A549 (cell line): ENCODE measurements at regions not wholly inside any gene's neighbourhood (a gene's known extent, or its start where the extent isn't known, plus 50 kb on each side); places are given as distances from the start of the nearest gene placed in this dataset.

Experiments used
- ATAC-seq, 2 experiments: fragments of 200-7000 bp in 1 of 2; fragments of >200 bp in 1 of 2; cut with Nextera tagmentation in 1 of 2; cut with Tn5 transposase in 1 of 2; 3 replicates each; pipeline versions ENCODE4 v1.8.0 to v1.9.1; 2018 to 2020; ENCODE audit warnings: mild to moderate bottlenecking in 1 of 2, moderate library complexity in 1 of 2
- CTCF ChIA-PET: fragments of 300-600 bp; sonication (Branson Sonifier 250); formaldehyde crosslinking; extraction: SDS; loops from one replicate; lab custom pipeline; 2021; ENCODE audit warnings: antibody characterized with exemption, inconsistent platforms; lab: Yijun Ruan, JAX
- POLR2A ChIA-PET: fragments of 350-600 bp; formaldehyde crosslinking; extraction: SDS; loops from one replicate; lab custom pipeline; 2021; ENCODE audit warnings: antibody characterized with exemption, inconsistent platforms; lab: Yijun Ruan, JAX
- DNase-seq, 2 experiments: peaks; one replicate each; pipeline versions ENCODE4 v3.0.0 to v3.0.0-alpha.2; 2011 to 2016; ENCODE audit warnings: low read depth in 1 of 2, low spot score in 1 of 2
- FAIRE-seq: peaks from 2 replicates; lab custom pipeline; 2011; peaks lifted over from hg19 to GRCh38; lab: Jason Lieb, UNC
- H3K27ac ChIP-seq, 2 experiments: fragments of >200 bp; sonication (Bioruptor Twin); formaldehyde crosslinking; 3 replicates each; pipeline ENCODE4 v1.5.1; 2016 to 2017
- H3K4me1 ChIP-seq: fragments of >200 bp; sonication (Bioruptor Twin); formaldehyde crosslinking; 3 replicates; pipeline ENCODE4 v1.6.1; 2016
- H3K4me2 ChIP-seq: fragments of >200 bp; sonication (Bioruptor Twin); formaldehyde crosslinking; 3 replicates; pipeline ENCODE4 v1.6.1; 2016
- H3K4me3 ChIP-seq: fragments of >200 bp; sonication (Bioruptor Twin); formaldehyde crosslinking; 3 replicates; pipeline ENCODE4 v1.5.1; 2016
- H3K9me3 ChIP-seq: fragments of >200 bp; sonication (Bioruptor Twin); formaldehyde crosslinking; 3 replicates; pipeline ENCODE4 v1.6.1; 2016
- BHLHE40 ChIP-seq: IDR thresholded peaks from 2 replicates; pipeline ENCODE4 v1.6.1; 2012; ENCODE audit warnings: low read depth, low read length, inconsistent platforms
- CEBPB ChIP-seq, 2 experiments: fragments of >200 bp in 1 of 2; sonication (Bioruptor Twin) in 1 of 2; formaldehyde crosslinking in 1 of 2; IDR thresholded peaks; 2 replicates each; pipeline ENCODE4 v1.6.1; 2012 to 2016
- CHD2 ChIP-seq: fragments of 150-350 bp; IDR thresholded peaks from 2 replicates; pipeline ENCODE4 v1.6.1; 2014; ENCODE audit warnings: low read length; ENCODE audit not compliant: partially characterized antibody
- CHD4 ChIP-seq: fragments of 200-600 bp; sonication (generic); IDR thresholded peaks from 2 replicates; pipeline ENCODE4 v1.6.1; 2016; ENCODE audit warnings: antibody characterized with exemption, mild to moderate bottlenecking, borderline replicate concordance
- EHF ChIP-seq: fragments of 250-450 bp; sonication (Bioruptor Pico); IDR thresholded peaks from 2 replicates; pipeline ENCODE4 v1.5.0; 2020; ENCODE audit warnings: mild to moderate bottlenecking
- EHMT2 ChIP-seq: fragments of 200-600 bp; sonication (generic); IDR thresholded peaks from 2 replicates; pipeline ENCODE4 v1.6.1; 2016; ENCODE audit warnings: antibody characterized with exemption, low read depth, mild to moderate bottlenecking, moderate library complexity
- EP300 ChIP-seq, 2 experiments: fragments of >200 bp; sonication (Bioruptor Twin); formaldehyde crosslinking; IDR thresholded peaks; 2 replicates in 1 of 2; 3 replicates in 1 of 2; pipeline ENCODE4 v1.6.1; 2016 to 2017
- FOSB ChIP-seq: fragments of 250-450 bp; sonication (Bioruptor Pico); IDR thresholded peaks from 2 replicates; pipeline ENCODE4 v1.5.0; 2020; ENCODE audit warnings: mild to moderate bottlenecking, moderate library complexity
- FOSL2 ChIP-seq, 2 experiments: fragments of 450-650 bp in 1 of 2; fragments of >200 bp in 1 of 2; sonication (Bioruptor Twin) in 1 of 2; formaldehyde crosslinking; IDR thresholded peaks; 2 replicates each; pipeline versions ENCODE4 v1.5.0 to v1.6.1; 2016 to 2020; ENCODE audit warnings: mild to moderate bottlenecking in 1 of 2, moderate library complexity in 1 of 2
- GATA3 ChIP-seq: IDR thresholded peaks from 2 replicates; pipeline ENCODE4 v1.6.1; 2012; ENCODE audit warnings: borderline replicate concordance
- HDAC2 ChIP-seq: fragments of 200-600 bp; sonication (generic); IDR thresholded peaks from 2 replicates; pipeline ENCODE4 v1.6.1; 2016
- HOXA7 ChIP-seq: fragments of 250-450 bp; sonication (Bioruptor Pico); IDR thresholded peaks from 2 replicates; pipeline ENCODE4 v1.5.0; 2020; ENCODE audit warnings: mild to moderate bottlenecking, moderate library complexity
- HOXB13 ChIP-seq: fragments of 250-450 bp; sonication (Bioruptor Pico); IDR thresholded peaks from 2 replicates; pipeline ENCODE4 v1.5.0; 2020; ENCODE audit warnings: low read depth, mild to moderate bottlenecking, moderate library complexity
- HOXB5 ChIP-seq: fragments of 250-450 bp; sonication (Bioruptor Pico); IDR thresholded peaks from 2 replicates; pipeline ENCODE4 v1.5.0; 2020; ENCODE audit warnings: mild to moderate bottlenecking, moderate library complexity
- JUNB ChIP-seq: fragments of >200 bp; sonication (Bioruptor Twin); formaldehyde crosslinking; IDR thresholded peaks from 2 replicates; pipeline ENCODE4 v1.6.1; 2016
- NPAS2 ChIP-seq: fragments of 250-450 bp; sonication (Bioruptor Pico); IDR thresholded peaks from 2 replicates; pipeline ENCODE4 v1.8.0; 2022; ENCODE audit warnings: mild to moderate bottlenecking, moderate library complexity, borderline replicate concordance
- PHF8 ChIP-seq: fragments of 200-600 bp; sonication (generic); IDR thresholded peaks from 2 replicates; pipeline ENCODE4 v1.6.1; 2016; ENCODE audit warnings: low read depth, mild to moderate bottlenecking, antibody characterized with exemption, moderate library complexity, borderline replicate concordance
- POLR2AphosphoS2 ChIP-seq: conservative IDR thresholded peaks from 2 replicates; pipeline ENCODE4 v1.6.1; 2012; ENCODE audit warnings: low read length, improper control_type of control experiment, inconsistent platforms
- RAD21 ChIP-seq, 2 experiments: fragments of >200 bp in 1 of 2; sonication (Bioruptor Twin) in 1 of 2; formaldehyde crosslinking in 1 of 2; IDR thresholded peaks in 1 of 2; conservative IDR thresholded peaks in 1 of 2; 2 replicates in 1 of 2; 3 replicates in 1 of 2; pipeline ENCODE4 v1.6.1; 2012 to 2018; ENCODE audit warnings: inconsistent platforms in 1 of 2
- RCOR1 ChIP-seq: fragments of 150-350 bp; IDR thresholded peaks from 2 replicates; pipeline ENCODE4 v1.6.1; 2014; ENCODE audit warnings: antibody characterized with exemption, low read length, low read depth
- RFX5 ChIP-seq: fragments of 450-650 bp; IDR thresholded peaks from 2 replicates; pipeline ENCODE4 v1.7.1; 2014; ENCODE audit warnings: antibody characterized with exemption, mild to moderate bottlenecking, moderate library complexity
- SMC3 ChIP-seq: fragments of >200 bp; sonication (Bioruptor Twin); formaldehyde crosslinking; IDR thresholded peaks from 3 replicates; pipeline ENCODE4 v1.6.1; 2018; ENCODE audit warnings: inconsistent platforms
- TFCP2L1 ChIP-seq: fragments of 250-450 bp; sonication (Bioruptor Pico); IDR thresholded peaks from 2 replicates; pipeline ENCODE4 v1.5.0; 2021; ENCODE audit warnings: mild to moderate bottlenecking
- TP53 ChIP-seq: fragments of 250-450 bp; sonication (Bioruptor Pico); IDR thresholded peaks from 2 replicates; pipeline ENCODE4 v1.5.0; 2021; ENCODE audit warnings: mild to moderate bottlenecking, moderate library complexity
- ZNF302 ChIP-seq: fragments of 250-450 bp; sonication (Bioruptor Pico); IDR thresholded peaks from 2 replicates; pipeline ENCODE4 v1.9.0; 2021; ENCODE audit warnings: inconsistent platforms, mild to moderate bottlenecking, moderate library complexity
- ZSCAN20 ChIP-seq: fragments of 250-450 bp; sonication (Bioruptor Pico); IDR thresholded peaks from 2 replicates; pipeline ENCODE4 v1.8.0; 2022; ENCODE audit warnings: mild to moderate bottlenecking, moderate library complexity
- WGBS: methylation state at CpG from one replicate; pipeline ENCODE4 v1.1.6; 2017; ENCODE audit errors: missing lambda C conversion rate; 5-methylcytosine and 5-hydroxymethylcytosine counted together
- TF ChIP-seq, protein P1 (sequence below): IDR thresholded peaks from 2 replicates; pipeline ENCODE4 v1.6.1; 2012
- TF ChIP-seq, protein P2 (sequence below): fragments of 450-650 bp; IDR thresholded peaks from 2 replicates; pipeline ENCODE4 v1.6.1; 2014; ENCODE audit warnings: antibody characterized with exemption
- TF ChIP-seq, protein P3 (sequence below): fragments of >200 bp; sonication (Bioruptor Twin); formaldehyde crosslinking; IDR thresholded peaks from 3 replicates; pipeline ENCODE4 v1.5.1; 2016
- TF ChIP-seq, protein P4 (sequence below): IDR thresholded peaks from 2 replicates; pipeline ENCODE4 v1.6.1; 2012; ENCODE audit warnings: low read depth, borderline replicate concordance

DNA sequence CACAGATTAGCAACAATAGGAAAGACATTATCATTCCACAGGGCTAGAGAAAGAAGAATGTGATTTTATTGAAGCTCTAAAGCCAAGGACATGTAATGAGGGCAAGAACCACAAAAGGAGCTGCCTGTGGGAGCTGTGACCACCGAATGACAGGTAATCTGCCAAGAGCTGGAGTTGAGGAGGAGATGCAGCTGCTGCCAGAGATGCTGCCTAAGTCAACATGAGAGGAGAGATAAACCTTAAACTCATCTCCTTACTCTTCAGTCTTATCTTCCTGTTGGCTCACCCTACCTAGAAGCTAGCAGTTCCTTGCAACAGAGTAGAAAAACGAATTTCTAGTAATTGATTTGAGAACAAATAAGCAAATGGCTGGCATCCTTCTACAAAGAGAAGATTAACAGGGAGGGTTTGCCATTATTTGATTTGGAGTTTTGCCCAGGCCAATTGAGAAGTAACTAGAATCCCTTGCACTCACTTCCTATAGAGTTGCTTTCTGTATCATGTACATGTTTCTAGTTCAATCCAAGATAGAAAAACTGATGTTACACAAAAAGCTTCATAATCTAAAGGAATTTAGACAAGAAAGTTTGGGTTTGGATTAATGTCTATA, 539.2 kb downstream of the TLE1 start:
- DNase-seq = no peak
- H3K27ac ChIP-seq = no peak overlapping the region
- CTCF ChIA-PET = interaction anchor here (0.7 to 1.2 kb wide), 2 partner anchors 29 to 46 kb away, joined by 3 to 4 read pairs; no protein-coding TSS in a partner anchor
- no peak for TF ChIP-seq SMC3
- no peak for TF ChIP-seq BHLHE40
- TF ChIP-seq FOSB (CRISPR knock-in tag) = no peak
- TF ChIP-seq, protein P1, sequence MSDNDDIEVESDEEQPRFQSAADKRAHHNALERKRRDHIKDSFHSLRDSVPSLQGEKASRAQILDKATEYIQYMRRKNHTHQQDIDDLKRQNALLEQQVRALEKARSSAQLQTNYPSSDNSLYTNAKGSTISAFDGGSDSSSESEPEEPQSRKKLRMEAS = no peak
- no peak for TF ChIP-seq TFCP2L1 (CRISPR knock-in tag)
- TF ChIP-seq, protein P2, sequence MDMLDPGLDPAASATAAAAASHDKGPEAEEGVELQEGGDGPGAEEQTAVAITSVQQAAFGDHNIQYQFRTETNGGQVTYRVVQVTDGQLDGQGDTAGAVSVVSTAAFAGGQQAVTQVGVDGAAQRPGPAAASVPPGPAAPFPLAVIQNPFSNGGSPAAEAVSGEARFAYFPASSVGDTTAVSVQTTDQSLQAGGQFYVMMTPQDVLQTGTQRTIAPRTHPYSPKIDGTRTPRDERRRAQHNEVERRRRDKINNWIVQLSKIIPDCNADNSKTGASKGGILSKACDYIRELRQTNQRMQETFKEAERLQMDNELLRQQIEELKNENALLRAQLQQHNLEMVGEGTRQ = no peak
- TF ChIP-seq TP53 = no peak
- TF ChIP-seq FOSL2 (IDR thresholded peaks at IDR 0.05) = no peak
- TF ChIP-seq FOSL2 (CRISPR knock-in tag; IDR thresholded peaks at IDR 0.05) = no peak
- TF ChIP-seq HOXB5 (CRISPR knock-in tag) = no peak
- no peak for TF ChIP-seq ZNF302 (CRISPR knock-in tag)
- TF ChIP-seq PHF8 = no peak
- TF ChIP-seq CEBPB (IDR thresholded peaks at IDR 0.05) = no peak
- TF ChIP-seq RFX5 = no peak
- no peak for TF ChIP-seq CHD2
- no peak for TF ChIP-seq POLR2AphosphoS2
- TF ChIP-seq RAD21 (conservative IDR thresholded peaks at IDR 0.05 in 1 of 2, IDR thresholded peaks at IDR 0.05 in 1 of 2) = no peak
- no peak for TF ChIP-seq EHMT2
- TF ChIP-seq, protein P3, sequence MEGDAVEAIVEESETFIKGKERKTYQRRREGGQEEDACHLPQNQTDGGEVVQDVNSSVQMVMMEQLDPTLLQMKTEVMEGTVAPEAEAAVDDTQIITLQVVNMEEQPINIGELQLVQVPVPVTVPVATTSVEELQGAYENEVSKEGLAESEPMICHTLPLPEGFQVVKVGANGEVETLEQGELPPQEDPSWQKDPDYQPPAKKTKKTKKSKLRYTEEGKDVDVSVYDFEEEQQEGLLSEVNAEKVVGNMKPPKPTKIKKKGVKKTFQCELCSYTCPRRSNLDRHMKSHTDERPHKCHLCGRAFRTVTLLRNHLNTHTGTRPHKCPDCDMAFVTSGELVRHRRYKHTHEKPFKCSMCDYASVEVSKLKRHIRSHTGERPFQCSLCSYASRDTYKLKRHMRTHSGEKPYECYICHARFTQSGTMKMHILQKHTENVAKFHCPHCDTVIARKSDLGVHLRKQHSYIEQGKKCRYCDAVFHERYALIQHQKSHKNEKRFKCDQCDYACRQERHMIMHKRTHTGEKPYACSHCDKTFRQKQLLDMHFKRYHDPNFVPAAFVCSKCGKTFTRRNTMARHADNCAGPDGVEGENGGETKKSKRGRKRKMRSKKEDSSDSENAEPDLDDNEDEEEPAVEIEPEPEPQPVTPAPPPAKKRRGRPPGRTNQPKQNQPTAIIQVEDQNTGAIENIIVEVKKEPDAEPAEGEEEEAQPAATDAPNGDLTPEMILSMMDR = no peak
- TF ChIP-seq HOXB13 (CRISPR knock-in tag) = no peak
- no peak for TF ChIP-seq ZSCAN20 (CRISPR knock-in tag)
- peaks cover 16% of the 10 kb centered on the region for H3K9me3 ChIP-seq
- POLR2A ChIA-PET = no interaction called here
- peaks cover 7% of the 10 kb centered on the region; the same call in 1 of the 3 replicates for H3K4me1 ChIP-seq
- H3K4me3 ChIP-seq = no peak overlapping the region
- FAIRE-seq = no peak
- ATAC-seq = no peak
- H3K4me2 ChIP-seq = no peak overlapping the region
- WGBS = 2% methylated on average over 2 of the region's 2 CpGs

DNA sequence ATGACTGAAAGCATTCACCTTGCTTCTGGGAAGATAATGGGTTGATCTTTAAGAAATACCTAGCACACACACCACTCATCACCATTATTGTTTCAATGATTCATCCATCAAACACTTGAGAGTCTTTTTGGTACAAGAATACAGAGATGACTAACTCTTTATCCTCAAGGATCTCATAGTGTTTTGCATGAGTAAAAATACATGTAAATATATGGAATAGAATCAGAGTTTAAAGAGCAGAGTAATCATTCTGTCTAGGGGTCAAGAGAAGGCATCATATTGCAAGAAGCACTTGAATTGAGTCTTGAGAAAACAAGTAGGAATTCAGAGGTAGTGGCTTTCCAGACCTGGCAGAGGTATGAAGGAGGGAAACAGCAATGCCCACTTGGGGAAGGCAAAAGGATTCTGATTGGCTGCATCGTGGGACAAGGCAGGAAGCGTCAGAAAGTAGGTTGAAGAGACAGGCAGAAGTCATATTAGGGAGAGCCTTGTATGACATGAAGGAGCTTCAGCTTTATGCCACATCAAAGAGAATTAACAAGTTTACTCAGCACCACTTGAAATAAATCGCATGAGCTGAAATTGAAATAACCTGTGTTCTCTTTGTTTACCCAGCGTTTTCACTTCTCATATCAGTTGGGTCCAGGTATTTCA, 542.5 kb downstream of the TLE1 start:
- Histone ChIP-seq H3K4me3 (no peak overlapping the region), H3K4me2 (no peak overlapping the region), H3K27ac (no peak overlapping the region), H3K4me1 (peaks cover 7% of the 10 kb centered on the region; the same call in 1 of the 3 replicates), H3K9me3 (peaks cover 13% of the 10 kb centered on the region)
- FAIRE-seq (no peak), DNase-seq (peak; percentile 13 to 19), ATAC-seq (peak; percentile 50 to 75; a peak in 4 of 6 replicates)
- no peak for TF ChIP-seq FOSB (CRISPR knock-in tag)
- no peak for TF ChIP-seq NPAS2
- no peak for TF ChIP-seq EP300 (IDR thresholded peaks at IDR 0.05)
- TF ChIP-seq PHF8 = no peak
- TF ChIP-seq EHF (CRISPR knock-in tag) = no peak
- TF ChIP-seq RCOR1 = no peak
- TF ChIP-seq POLR2AphosphoS2 = no peak
- TF ChIP-seq GATA3 = peak; percentile 57; the same call in 1 of the 2 replicates
- peak; percentile 68 for TF ChIP-seq JUNB
- no peak for TF ChIP-seq HOXA7 (CRISPR knock-in tag)
- TF ChIP-seq, protein P3 = no peak
- no peak for TF ChIP-seq CHD2
- TF ChIP-seq, protein P4, sequence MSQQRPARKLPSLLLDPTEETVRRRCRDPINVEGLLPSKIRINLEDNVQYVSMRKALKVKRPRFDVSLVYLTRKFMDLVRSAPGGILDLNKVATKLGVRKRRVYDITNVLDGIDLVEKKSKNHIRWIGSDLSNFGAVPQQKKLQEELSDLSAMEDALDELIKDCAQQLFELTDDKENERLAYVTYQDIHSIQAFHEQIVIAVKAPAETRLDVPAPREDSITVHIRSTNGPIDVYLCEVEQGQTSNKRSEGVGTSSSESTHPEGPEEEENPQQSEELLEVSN = no peak
- TF ChIP-seq FOSL2 (IDR thresholded peaks at IDR 0.05) = peak; percentile 55; the same call in 1 of the 2 replicates
- TF ChIP-seq FOSL2 (CRISPR knock-in tag; IDR thresholded peaks at IDR 0.05) = peak; percentile 40; the same call in 1 of the 2 replicates
- no peak for TF ChIP-seq CHD4
- TF ChIP-seq HDAC2 = no peak
- CTCF ChIA-PET = no interaction called here
- 59% methylated on average over 4 of the region's 4 CpGs for WGBS
- POLR2A ChIA-PET = no interaction called here
